SU-DHL-6 (cell line): ENCODE measurements at regions not wholly inside any gene's neighbourhood (a gene's known extent, or its start where the extent isn't known, plus 50 kb on each side); places are given as distances from the start of the nearest gene placed in this dataset.

ENCODE experiments used
- H2AFZ ChIP-seq: fragments of 200-600 bp; sonication (generic); 2 replicates; pipeline ENCODE4 v1.6.1; 2014; ENCODE audit warnings: low read depth, mild to moderate bottlenecking, moderate library complexity, mixed read lengths, antibody characterized with exemption, low read length; ENCODE audit not compliant: severe bottlenecking
- H3F3A ChIP-seq: fragments of 200-600 bp; shearing (Covaris generic); 2 replicates; pipeline ENCODE4 v1.6.0; 2016; ENCODE audit warnings: antibody characterized with exemption, mild to moderate bottlenecking; ENCODE audit not compliant: insufficient read depth
- H3K27ac ChIP-seq: fragments of 200-600 bp; sonication (generic); 2 replicates; pipeline ENCODE4 v1.5.1; 2016; ENCODE audit warnings: low read depth, mild to moderate bottlenecking, low read length, moderate library complexity, mixed read lengths
- H3K27me3 ChIP-seq: fragments of 200-600 bp; sonication (generic), shearing (Covaris generic); 2 replicates; pipeline ENCODE4 v1.6.0; 2014; ENCODE audit warnings: mild to moderate bottlenecking, low read length
- H3K36me3 ChIP-seq: fragments of 200-600 bp; sonication (generic); 2 replicates; pipeline ENCODE4 v1.6.1; 2014; ENCODE audit warnings: mild to moderate bottlenecking, low read length, mixed read lengths
- H3K4me2 ChIP-seq: fragments of 300-600, 200-600 bp; shearing (Covaris generic), sonication (generic); 2 replicates; pipeline ENCODE4 v1.6.0; 2014; ENCODE audit warnings: low read length, low read depth, mild to moderate bottlenecking; ENCODE audit not compliant: poor library complexity, severe bottlenecking
- H3K4me3 ChIP-seq: fragments of 200-600 bp; sonication (generic); 2 replicates; pipeline ENCODE4 v1.5.1; 2014; ENCODE audit warnings: antibody characterized with exemption, low read length, mild to moderate bottlenecking, mixed read lengths; ENCODE audit not compliant: insufficient read depth, poor library complexity, severe bottlenecking
- H3K79me2 ChIP-seq: fragments of 200-600 bp; sonication (generic); 2 replicates; pipeline ENCODE4 v1.6.1; 2014; ENCODE audit warnings: mild to moderate bottlenecking, low read length, moderate library complexity; ENCODE audit not compliant: insufficient read depth
- H3K9ac ChIP-seq: fragments of 200-600 bp; sonication (generic); 2 replicates; pipeline ENCODE4 v1.7.0; 2014; ENCODE audit warnings: mild to moderate bottlenecking, low read length
- H3K9me2 ChIP-seq: fragments of 200-600 bp; sonication (generic); replicated peaks from 2 replicates; pipeline ENCODE4 v1.6.1; 2014; ENCODE audit warnings: low read length; ENCODE audit not compliant: insufficient read depth
- H3K9me3 ChIP-seq: fragments of 200-600 bp; sonication (generic); 2 replicates; pipeline ENCODE4 v1.6.1; 2014; ENCODE audit warnings: low read length, mixed read lengths; ENCODE audit not compliant: insufficient read depth
- H4K20me1 ChIP-seq: fragments of 200-600 bp; sonication (generic); 2 replicates; pipeline ENCODE4 v1.6.1; 2014; ENCODE audit warnings: low read depth, mild to moderate bottlenecking, antibody characterized with exemption, low read length, moderate library complexity, mixed read lengths
- CTCF ChIP-seq: fragments of 200-600 bp; sonication (generic); IDR thresholded peaks from one replicate; pipeline ENCODE4 v1.5.1; 2017; ENCODE audit warnings: antibody characterized with exemption, mild to moderate bottlenecking, low read length, moderate library complexity; ENCODE audit not compliant: insufficient read depth, poor library complexity, severe bottlenecking
- EZH2phosphoT487 ChIP-seq: fragments of 200-600 bp; sonication (generic), shearing (Covaris generic); conservative IDR thresholded peaks from 2 replicates; pipeline ENCODE4 v1.6.1; 2018; ENCODE audit warnings: mild to moderate bottlenecking, antibody characterized with exemption, low read length, moderate library complexity, mixed read lengths

- Histone ChIP-seq H3K4me2 (no peak overlapping the region), H3K9me2 (0 out of 2 replicates have a peak, but pooled peaks cover under 1% of the 10 kb centered on the region), H3F3A (no peaks in the 10 kb centered on the region), H3K9ac (no peak overlapping the region), H3K27me3 (no peaks in the 10 kb centered on the region), H4K20me1 (no peaks in the 10 kb centered on the region), H2AFZ (no peak overlapping the region), H3K9me3 (no peaks in the 10 kb centered on the region), H3K79me2 (no peaks in the 10 kb centered on the region), H3K36me3 (no peaks in the 10 kb centered on the region), H3K27ac (no peak overlapping the region), H3K4me3 (no peak overlapping the region)
- TF ChIP-seq CTCF (no peak), EZH2phosphoT487 (no peak)
Observed at GRCh38 chr6:80464901-80465300, 358.4 kb downstream of the BCKDHB start.

- no peak overlapping the region for H3K9ac ChIP-seq
- TF ChIP-seq EZH2phosphoT487 (no peak), CTCF (no peak)
Observed at GRCh38 chr6:80463197-80463596, 356.7 kb downstream of the BCKDHB start.

GRCh38 chr6:80460257-80460865 lies 353.9 kb downstream of the BCKDHB start:
- Histone ChIP-seq H3K4me2 (no peak overlapping the region), H3K4me3 (no peak overlapping the region), H3K9me2 (0 out of 2 replicates have a peak, but pooled peaks cover 3% of the 10 kb centered on the region), H3K9me3 (no peaks in the 10 kb centered on the region), H2AFZ (no peak overlapping the region), H3K79me2 (no peaks in the 10 kb centered on the region), H3F3A (no peaks in the 10 kb centered on the region), H4K20me1 (no peaks in the 10 kb centered on the region), H3K27me3 (no peaks in the 10 kb centered on the region), H3K9ac (no peak overlapping the region), H3K36me3 (no peaks in the 10 kb centered on the region), H3K27ac (no peak overlapping the region)
- TF ChIP-seq CTCF = no peak
- TF ChIP-seq EZH2phosphoT487 = no peak

More at GRCh38 chr6:80463197-80463596, 356.7 kb downstream of the BCKDHB start:
- H3K79me2 ChIP-seq = no peaks in the 10 kb centered on the region
- no peaks in the 10 kb centered on the region for H3K27me3 ChIP-seq
- H2AFZ ChIP-seq = no peak overlapping the region
- no peak overlapping the region for H3K4me3 ChIP-seq
- H3K4me2 ChIP-seq = no peak overlapping the region
- H3F3A ChIP-seq = no peaks in the 10 kb centered on the region
- H3K9me3 ChIP-seq = no peaks in the 10 kb centered on the region
- no peaks in the 10 kb centered on the region for H3K36me3 ChIP-seq
- H4K20me1 ChIP-seq = no peaks in the 10 kb centered on the region
- 0 out of 2 replicates have a peak, but pooled peaks cover 3% of the 10 kb centered on the region for H3K9me2 ChIP-seq
- no peak overlapping the region for H3K27ac ChIP-seq
